CD8-positive, alpha-beta memory T cell (primary cell): ENCODE measurements at regions not wholly inside any gene's neighbourhood (a gene's known extent, or its start where the extent isn't known, plus 50 kb on each side); places are given as distances from the start of the nearest gene placed in this dataset.
"Not testable (repeated sequence)": the region's sequence is repeated elsewhere in the genome, so short reads cannot be mapped to it uniquely, and the experiment has no call there.

Experiments used
- CTCF ChIA-PET: fragments of 350-600 bp; sonication (Branson Sonifier 250); formaldehyde crosslinking; loops from one replicate; lab custom pipeline; 2021; ENCODE audit warnings: antibody characterized with exemption; lab: Charles Lee
- POLR2A ChIA-PET: fragments of 350-600 bp; sonication (Branson Sonifier 250); formaldehyde crosslinking; loops from one replicate; lab custom pipeline; 2021; ENCODE audit warnings: antibody characterized with exemption; lab: Charles Lee
- DNase-seq, 5 donors: peaks; one replicate each; pipeline versions ENCODE4 v3.0.0 to v3.0.0-alpha.2; 2020 to 2022; ENCODE audit warnings: mixed read lengths in 1 of 5
- H3K27ac ChIP-seq: one replicate; pipeline ENCODE4 v1.7.0; 2013; ENCODE audit warnings: low read depth, mild to moderate bottlenecking, low read length, moderate library complexity
- H3K27me3 ChIP-seq: 2 replicates; pipeline ENCODE4 v1.7.0; 2013; ENCODE audit warnings: low read length, mild to moderate bottlenecking; ENCODE audit not compliant: insufficient read depth, poor library complexity, severe bottlenecking
- H3K36me3 ChIP-seq: 2 replicates; pipeline ENCODE4 v1.7.0; 2013; ENCODE audit warnings: mild to moderate bottlenecking, low read length, moderate library complexity; ENCODE audit not compliant: insufficient read depth
- H3K4me1 ChIP-seq: 2 replicates; pipeline ENCODE4 v1.7.0; 2013; ENCODE audit warnings: mild to moderate bottlenecking, low read length, moderate library complexity; ENCODE audit not compliant: insufficient read depth
- H3K4me3 ChIP-seq: 2 replicates; pipeline ENCODE4 v1.7.0; 2013; ENCODE audit warnings: mild to moderate bottlenecking, low read length
- H3K9me3 ChIP-seq: 2 replicates; pipeline ENCODE4 v1.7.0; 2013; ENCODE audit warnings: mild to moderate bottlenecking, low read length
- H3K27ac Mint-ChIP-seq, 8 donors: one replicate each; pipeline ENCODE4 v1.8.0; 2020 to 2021; ENCODE audit warnings: mixed read lengths in 8 of 8, mild to moderate bottlenecking in 6 of 8, inconsistent platforms in 3 of 8, moderate library complexity in 3 of 8
- H3K27me3 Mint-ChIP-seq, 2 donors: one replicate each; pipeline ENCODE4 v1.8.0; 2020 to 2021; ENCODE audit warnings: mixed read lengths in 2 of 2, mild to moderate bottlenecking in 1 of 2, moderate library complexity in 1 of 2
- H3K36me3 Mint-ChIP-seq, 3 donors: one replicate each; pipeline ENCODE4 v1.8.0; 2020 to 2021; ENCODE audit warnings: mixed read lengths in 3 of 3, inconsistent platforms in 1 of 3, mild to moderate bottlenecking in 1 of 3
- H3K4me1 Mint-ChIP-seq, 3 donors: one replicate each; pipeline ENCODE4 v1.8.0; 2020 to 2021; ENCODE audit warnings: mixed read lengths in 3 of 3, inconsistent platforms in 1 of 3, mild to moderate bottlenecking in 1 of 3
- H3K4me3 Mint-ChIP-seq, 7 donors: one replicate each; pipeline ENCODE4 v1.8.0; 2020 to 2021; ENCODE audit warnings: mixed read lengths in 7 of 7, mild to moderate bottlenecking in 6 of 7, moderate library complexity in 4 of 7, inconsistent platforms in 2 of 7
- H3K9me3 Mint-ChIP-seq, 5 donors: one replicate each; pipeline ENCODE4 v1.8.0; 2020 to 2022; ENCODE audit warnings: mixed read lengths in 5 of 5, mild to moderate bottlenecking in 3 of 5, moderate library complexity in 2 of 5, inconsistent platforms in 1 of 5

GRCh38 chr16:60203525-60204124, 1469.5 kb upstream of the GOT2 start:
- H3K9me3 Mint-ChIP-seq, result peaks cover 25 to 47% (median 33%) of the 10 kb centered on the region in 5 donors

GRCh38 chr16:60200729-60201128, 1466.6 kb upstream of the GOT2 start:
- POLR2A ChIA-PET, H3K27ac ChIP-seq, H3K4me3 ChIP-seq, H3K36me3 Mint-ChIP-seq, H3K36me3 ChIP-seq, H3K27me3 ChIP-seq, H3K4me3 Mint-ChIP-seq, H3K9me3 ChIP-seq, H3K4me1 ChIP-seq, H3K27ac Mint-ChIP-seq, H3K4me1 Mint-ChIP-seq, DNase-seq, CTCF ChIA-PET, H3K27me3 Mint-ChIP-seq: not testable (repeated sequence)
- H3K9me3 Mint-ChIP-seq, result peaks cover 24 to 43% (median 29%) of the 10 kb centered on the region in 5 donors

More at GRCh38 chr16:60203525-60204124, 1469.5 kb upstream of the GOT2 start:
- Histone ChIP-seq H3K27ac (no peak overlapping the region), H3K27me3 (no peaks in the 10 kb centered on the region), H3K4me1 (no peaks in the 10 kb centered on the region), H3K36me3 (no peaks in the 10 kb centered on the region), H3K4me3 (no peak overlapping the region), H3K9me3 (no peaks in the 10 kb centered on the region)
- no peak overlapping the region for H3K27ac Mint-ChIP-seq
- H3K4me1 Mint-ChIP-seq, result no peaks in the 10 kb centered on the region
- H3K27me3 Mint-ChIP-seq, result no peaks in the 10 kb centered on the region
- POLR2A ChIA-PET, result no interaction called here
- H3K36me3 Mint-ChIP-seq, result no peaks in the 10 kb centered on the region
- no peak for DNase-seq
- CTCF ChIA-PET, result no interaction called here
- H3K4me3 Mint-ChIP-seq, result no peak overlapping the region

- DNase-seq, result no peak
- no peak overlapping the region for H3K4me3 ChIP-seq
- Mint-ChIP-seq H3K9me3 (peaks cover 24 to 42% (median 29%) of the 10 kb centered on the region in 5 donors), H3K4me3 (no peak overlapping the region), H3K27me3 (no peaks in the 10 kb centered on the region), H3K4me1 (no peaks in the 10 kb centered on the region), H3K27ac (no peak overlapping the region), H3K36me3 (no peaks in the 10 kb centered on the region)
- no peaks in the 10 kb centered on the region for H3K36me3 ChIP-seq
- ChIA-PET POLR2A (no interaction called here), CTCF (no interaction called here)
- H3K27ac ChIP-seq, result no peak overlapping the region
- H3K4me1 ChIP-seq, result no peaks in the 10 kb centered on the region
- no peaks in the 10 kb centered on the region for H3K9me3 ChIP-seq
- H3K27me3 ChIP-seq, result no peaks in the 10 kb centered on the region
Measured at GRCh38 chr16:60200161-60200560, 1466.0 kb upstream of the GOT2 start.

- Mint-ChIP-seq H3K9me3 (peaks cover 25 to 46% (median 30%) of the 10 kb centered on the region in 5 donors), H3K4me3 (no peak overlapping the region), H3K36me3 (no peaks in the 10 kb centered on the region), H3K27me3 (no peaks in the 10 kb centered on the region), H3K4me1 (no peaks in the 10 kb centered on the region), H3K27ac (no peak overlapping the region)
- CTCF ChIA-PET, result no interaction called here
- POLR2A ChIA-PET, result no interaction called here
- Histone ChIP-seq H3K9me3 (no peaks in the 10 kb centered on the region), H3K27me3 (no peaks in the 10 kb centered on the region), H3K4me1 (no peaks in the 10 kb centered on the region), H3K27ac (no peak overlapping the region), H3K36me3 (no peaks in the 10 kb centered on the region), H3K4me3 (no peak overlapping the region)
- DNase-seq, result no peak
Measured at GRCh38 chr16:60199150-60199549, 1465.0 kb upstream of the GOT2 start.

- Histone ChIP-seq H3K9me3 (no peaks in the 10 kb centered on the region), H3K27me3 (no peaks in the 10 kb centered on the region), H3K4me3 (no peak overlapping the region), H3K36me3 (no peaks in the 10 kb centered on the region), H3K27ac (no peak overlapping the region), H3K4me1 (no peaks in the 10 kb centered on the region)
- Mint-ChIP-seq H3K27me3 (no peaks in the 10 kb centered on the region), H3K27ac (no peak overlapping the region), H3K4me1 (no peaks in the 10 kb centered on the region), H3K4me3 (no peak overlapping the region), H3K36me3 (no peaks in the 10 kb centered on the region), H3K9me3 (peaks cover 18 to 40% (median 33%) of the 10 kb centered on the region in 5 donors)
- POLR2A ChIA-PET, result no interaction called here
- no peak for DNase-seq
- CTCF ChIA-PET, result no interaction called here
Measured at GRCh38 chr16:60181536-60181935, 1447.4 kb upstream of the GOT2 start.

GRCh38 chr16:60180609-60181008, 1446.5 kb upstream of the GOT2 start:
- CTCF ChIA-PET, result no interaction called here
- Histone ChIP-seq H3K27me3 (no peaks in the 10 kb centered on the region), H3K4me3 (no peak overlapping the region), H3K36me3 (no peaks in the 10 kb centered on the region), H3K9me3 (no peaks in the 10 kb centered on the region), H3K4me1 (no peaks in the 10 kb centered on the region), H3K27ac (no peak overlapping the region)
- Mint-ChIP-seq H3K27me3 (no peaks in the 10 kb centered on the region), H3K4me1 (no peaks in the 10 kb centered on the region), H3K36me3 (no peaks in the 10 kb centered on the region), H3K9me3 (peaks cover 15 to 44% (median 29%) of the 10 kb centered on the region in 5 donors), H3K27ac (no peak overlapping the region), H3K4me3 (no peak overlapping the region)
- DNase-seq, result no peak
- POLR2A ChIA-PET, result no interaction called here

- no peaks in the 10 kb centered on the region for H3K27me3 ChIP-seq
- no peaks in the 10 kb centered on the region for H3K9me3 ChIP-seq
- ChIA-PET CTCF (no interaction called here), POLR2A (no interaction called here)
- Mint-ChIP-seq H3K27me3 (no peaks in the 10 kb centered on the region), H3K9me3 (peaks cover 7 to 44% (median 12%) of the 10 kb centered on the region in 5 donors), H3K4me1 (no peaks in the 10 kb centered on the region), H3K4me3 (no peak overlapping the region), H3K36me3 (no peaks in the 10 kb centered on the region), H3K27ac (no peak overlapping the region)
- H3K4me3 ChIP-seq, result no peak overlapping the region
- H3K36me3 ChIP-seq, result no peaks in the 10 kb centered on the region
- H3K27ac ChIP-seq, result no peak overlapping the region
- no peak for DNase-seq
- no peaks in the 10 kb centered on the region for H3K4me1 ChIP-seq
Measured at GRCh38 chr16:60170196-60170595, 1436.1 kb upstream of the GOT2 start.

GRCh38 chr16:60166111-60166510, 1432.0 kb upstream of the GOT2 start:
- H3K36me3 Mint-ChIP-seq, result no peaks in the 10 kb centered on the region
- H3K9me3 ChIP-seq, result no peaks in the 10 kb centered on the region
- peaks cover 13 to 36% (median 14%) of the 10 kb centered on the region in 5 donors for H3K9me3 Mint-ChIP-seq
- H3K27ac Mint-ChIP-seq, result no peak overlapping the region
- no peak overlapping the region for H3K4me3 Mint-ChIP-seq
- no peak overlapping the region for H3K27ac ChIP-seq
- no peaks in the 10 kb centered on the region for H3K4me1 ChIP-seq
- H3K4me3 ChIP-seq, result no peak overlapping the region
- H3K36me3 ChIP-seq, result no peaks in the 10 kb centered on the region
- POLR2A ChIA-PET, result no interaction called here
- DNase-seq, result no peak
- H3K27me3 ChIP-seq, result no peaks in the 10 kb centered on the region
- CTCF ChIA-PET, result no interaction called here
- no peaks in the 10 kb centered on the region for H3K4me1 Mint-ChIP-seq
- H3K27me3 Mint-ChIP-seq, result no peaks in the 10 kb centered on the region
